NT2/D1 (cell line): ENCODE measurements at regions not wholly inside any gene's neighbourhood (a gene's known extent, or its start where the extent isn't known, plus 50 kb on each side); places are given as distances from the start of the nearest gene placed in this dataset.

Source experiments
- DNase-seq: peaks from one replicate; pipeline ENCODE4 v3.0.0-alpha.2; 2011; ENCODE audit warnings: low read depth, low spot score
- H3K27me3 ChIP-seq: 2 replicates; pipeline ENCODE4 v1.6.0; 2011; ENCODE audit warnings: mild to moderate bottlenecking; ENCODE audit not compliant: insufficient read length, insufficient read depth
- H3K36me3 ChIP-seq: 2 replicates; pipeline ENCODE4 v1.6.1; 2011; ENCODE audit warnings: mild to moderate bottlenecking, low read length, mixed read lengths; ENCODE audit not compliant: insufficient read depth, insufficient read length
- H3K4me1 ChIP-seq: 2 replicates; pipeline ENCODE4 v1.5.1; 2011; ENCODE audit not compliant: insufficient read depth, insufficient read length
- H3K4me3 ChIP-seq: 2 replicates; pipeline ENCODE4 v1.5.1; 2011; ENCODE audit warnings: low read depth; ENCODE audit not compliant: insufficient read length
- H3K9ac ChIP-seq: 2 replicates; pipeline ENCODE4 v1.6.0; 2011; ENCODE audit warnings: low read depth; ENCODE audit not compliant: insufficient read length
- H3K9me3 ChIP-seq: 2 replicates; pipeline ENCODE4 v1.5.1; 2011; ENCODE audit warnings: mild to moderate bottlenecking, low read length; ENCODE audit not compliant: insufficient read depth
- SUZ12 ChIP-seq: IDR thresholded peaks from 2 replicates; pipeline ENCODE4 v1.6.1; 2011; ENCODE audit not compliant: insufficient read length, insufficient read depth; ENCODE audit errors: extremely low read depth
- YY1 ChIP-seq: IDR thresholded peaks from 2 replicates; pipeline ENCODE4 v1.6.1; 2011; ENCODE audit not compliant: insufficient read length, insufficient read depth
- ZNF274 ChIP-seq: IDR thresholded peaks from 2 replicates; pipeline ENCODE4 v1.6.1; 2011; ENCODE audit warnings: mild to moderate bottlenecking, low read depth, low read length

DNA sequence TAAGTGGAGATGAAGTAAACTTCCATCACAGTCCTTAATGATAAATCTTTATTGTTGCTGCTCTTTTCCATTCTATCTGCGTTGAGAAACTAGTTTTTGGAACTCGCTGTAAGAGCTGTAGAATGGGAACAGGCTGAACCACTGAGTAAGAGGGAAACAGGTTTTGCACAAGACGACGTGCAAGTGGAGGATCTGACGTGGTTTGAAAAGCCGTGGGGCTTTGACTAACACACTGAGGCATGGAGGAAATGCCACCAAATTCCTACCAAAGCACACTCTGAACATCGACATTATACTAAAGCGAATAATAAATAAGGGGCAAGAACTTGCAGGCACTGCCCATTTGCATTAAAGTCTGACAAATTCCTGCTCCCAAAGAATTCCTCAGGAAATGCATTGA lies 160.6 kb downstream of the KLF6 start:
- Histone ChIP-seq H3K9ac (no peak overlapping the region), H3K27me3 (no peaks in the 10 kb centered on the region), H3K4me3 (no peak overlapping the region), H3K4me1 (no peaks in the 10 kb centered on the region), H3K9me3 (peaks cover 10% of the 10 kb centered on the region; the same call in 1 of the 2 replicates), H3K36me3 (no peaks in the 10 kb centered on the region)
- no peak for DNase-seq
- TF ChIP-seq ZNF274 (no peak), SUZ12 (no peak), YY1 (no peak)

DNA sequence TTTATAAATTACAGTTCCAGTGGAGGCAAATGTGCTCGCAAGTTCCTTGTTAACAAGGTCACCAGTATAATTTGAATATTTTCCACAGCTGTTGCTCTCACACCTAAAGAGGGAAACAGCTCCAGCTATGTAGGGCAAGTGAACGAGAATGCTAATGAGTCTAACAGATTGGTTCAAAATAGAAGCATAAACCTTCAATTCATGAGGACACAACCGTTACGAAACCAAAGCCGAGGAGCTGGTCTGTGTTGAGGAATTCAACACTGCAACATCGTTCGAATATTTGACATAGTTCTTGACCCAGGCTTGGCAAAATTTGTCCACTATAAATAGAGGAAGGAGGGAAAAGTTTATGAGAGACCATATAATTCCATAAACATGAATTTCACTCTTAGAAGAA lies 161.3 kb downstream of the KLF6 start:
- no peaks in the 10 kb centered on the region for H3K36me3 ChIP-seq
- no peaks in the 10 kb centered on the region for H3K27me3 ChIP-seq
- no peak for DNase-seq
- TF ChIP-seq YY1 (no peak), SUZ12 (no peak), ZNF274 (no peak)
- H3K9ac ChIP-seq = no peak overlapping the region
- no peaks in the 10 kb centered on the region for H3K4me1 ChIP-seq
- H3K4me3 ChIP-seq = no peak overlapping the region
- H3K9me3 ChIP-seq = peaks cover 10% of the 10 kb centered on the region; the same call in 1 of the 2 replicates

DNA sequence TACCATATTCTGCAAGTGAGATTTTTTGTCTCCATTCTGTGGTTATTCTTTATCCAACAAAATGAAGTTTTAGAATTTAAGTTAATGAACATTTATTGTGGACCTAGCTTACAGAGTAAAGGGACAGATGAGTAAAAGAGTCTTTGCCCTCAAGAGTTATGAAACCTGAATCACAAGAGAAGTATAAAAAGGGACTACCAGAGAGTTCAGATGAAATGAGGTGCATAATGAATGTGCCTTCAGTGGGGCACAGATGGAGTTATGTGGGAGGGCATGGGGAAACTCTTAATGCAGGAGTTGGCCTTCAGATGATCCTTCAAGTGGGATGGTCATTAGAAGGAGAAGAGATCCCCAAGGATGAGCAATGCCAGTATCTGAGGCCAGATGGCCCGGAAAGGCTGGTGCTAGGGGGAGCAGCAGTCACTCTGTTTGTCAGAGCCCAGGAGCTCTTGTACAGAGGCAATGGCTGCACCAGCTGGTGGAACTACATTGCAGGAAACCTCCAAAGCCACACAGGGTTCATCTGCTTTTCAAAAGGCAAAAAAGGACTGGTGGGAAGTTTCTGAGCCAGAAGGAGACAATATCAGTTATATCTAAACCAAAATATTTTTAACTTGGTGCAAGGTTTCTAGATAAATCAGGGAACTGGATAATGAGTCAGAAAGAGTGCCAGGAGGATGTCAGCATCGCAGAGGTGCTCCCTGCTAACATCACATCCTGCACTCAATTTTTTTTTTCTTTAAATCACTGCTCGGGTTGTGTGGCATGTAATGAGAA lies 162.0 kb downstream of the KLF6 start:
- Histone ChIP-seq H3K4me1 (no peaks in the 10 kb centered on the region), H3K27me3 (no peaks in the 10 kb centered on the region), H3K36me3 (no peaks in the 10 kb centered on the region), H3K9me3 (peaks cover 11% of the 10 kb centered on the region; the same call in 1 of the 2 replicates), H3K9ac (no peak overlapping the region), H3K4me3 (no peak overlapping the region)
- no peak for TF ChIP-seq YY1
- TF ChIP-seq ZNF274 = no peak
- TF ChIP-seq SUZ12 = no peak
- no peak for DNase-seq

GRCh38 chr10:3622427-3622826 lies 162.6 kb downstream of the KLF6 start:
- peaks cover 17% of the 10 kb centered on the region; the same call in 1 of the 2 replicates for H3K9me3 ChIP-seq
- H3K36me3 ChIP-seq = no peaks in the 10 kb centered on the region
- H3K27me3 ChIP-seq = no peaks in the 10 kb centered on the region
- DNase-seq = no peak
- H3K4me3 ChIP-seq = no peak overlapping the region
- H3K9ac ChIP-seq = no peak overlapping the region
- TF ChIP-seq SUZ12 = no peak
- TF ChIP-seq YY1 = no peak
- TF ChIP-seq ZNF274 = no peak
- H3K4me1 ChIP-seq = no peaks in the 10 kb centered on the region

DNA sequence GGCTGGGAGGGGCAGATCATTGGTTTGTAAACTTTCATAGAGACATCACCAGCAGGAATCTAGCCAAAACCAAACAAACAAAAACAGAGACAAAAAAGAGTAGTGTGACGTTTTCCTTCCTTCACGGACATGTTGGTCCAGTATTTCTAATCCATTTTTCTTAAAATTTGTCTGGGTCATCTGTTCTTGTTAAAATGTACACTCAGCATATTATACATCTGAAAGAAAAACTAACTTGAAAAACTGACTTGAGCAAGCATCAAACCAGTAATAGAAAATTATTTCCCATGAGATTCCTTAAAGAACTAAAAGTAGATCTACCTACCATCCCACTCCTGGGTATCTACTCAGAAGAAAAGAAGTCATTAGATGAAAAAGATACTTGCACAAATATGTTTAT lies 164.2 kb downstream of the KLF6 start:
- no peak for TF ChIP-seq ZNF274
- TF ChIP-seq YY1 = no peak
- TF ChIP-seq SUZ12 = no peak
- no peaks in the 10 kb centered on the region for H3K36me3 ChIP-seq
- no peak for DNase-seq
- no peaks in the 10 kb centered on the region for H3K27me3 ChIP-seq
- H3K4me3 ChIP-seq = no peak overlapping the region
- peaks cover 32% of the 10 kb centered on the region for H3K9me3 ChIP-seq
- no peaks in the 10 kb centered on the region for H3K4me1 ChIP-seq
- no peak overlapping the region for H3K9ac ChIP-seq

DNA sequence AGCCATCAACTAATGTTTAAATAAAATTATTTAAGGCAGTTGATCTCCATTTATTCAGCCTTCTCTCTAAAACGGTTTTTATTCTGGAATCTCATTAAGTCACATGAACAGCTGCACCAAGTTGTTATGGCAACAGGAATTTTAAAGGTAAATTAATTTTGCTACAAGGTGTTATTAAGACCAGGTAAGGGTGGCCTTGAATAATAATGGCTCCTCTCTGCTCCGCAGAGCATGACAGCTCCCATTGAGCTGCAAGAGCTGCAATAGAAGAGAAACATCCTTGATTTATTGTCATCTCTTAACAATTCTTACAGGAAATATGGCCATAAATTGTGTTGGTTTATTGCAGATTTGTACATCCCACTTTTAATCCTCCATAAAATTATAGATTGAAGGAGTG lies 165.8 kb downstream of the KLF6 start:
- TF ChIP-seq ZNF274 (no peak), YY1 (no peak), SUZ12 (no peak)
- no peak overlapping the region for H3K4me3 ChIP-seq
- no peak for DNase-seq
- H3K36me3 ChIP-seq = no peaks in the 10 kb centered on the region
- H3K27me3 ChIP-seq = no peaks in the 10 kb centered on the region
- H3K4me1 ChIP-seq = no peaks in the 10 kb centered on the region
- peaks cover 32% of the 10 kb centered on the region for H3K9me3 ChIP-seq
- no peak overlapping the region for H3K9ac ChIP-seq

DNA sequence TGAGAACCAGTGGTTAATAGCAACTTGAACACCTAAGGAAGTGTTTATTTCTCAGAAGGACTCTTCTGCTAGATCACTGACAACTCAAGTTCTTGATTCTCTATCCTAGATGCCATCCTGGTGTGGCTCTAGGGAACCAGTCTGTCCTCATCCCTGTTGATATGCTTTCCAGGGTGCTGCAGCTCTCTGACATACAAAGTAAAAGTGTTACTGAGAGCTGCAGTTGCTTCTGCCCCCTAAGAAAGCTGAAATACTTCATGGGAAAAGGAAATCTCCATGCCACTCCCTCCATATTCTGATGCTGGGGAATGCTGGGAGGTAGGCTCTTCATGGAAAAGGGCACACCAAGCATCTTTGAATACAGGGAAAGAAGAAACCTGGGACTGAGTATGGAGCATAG lies 168.1 kb downstream of the KLF6 start:
- Histone ChIP-seq H3K4me3 (no peak overlapping the region), H3K4me1 (no peaks in the 10 kb centered on the region), H3K9me3 (peaks cover 37% of the 10 kb centered on the region), H3K36me3 (no peaks in the 10 kb centered on the region), H3K27me3 (no peaks in the 10 kb centered on the region), H3K9ac (no peak overlapping the region)
- no peak for TF ChIP-seq ZNF274
- no peak for TF ChIP-seq SUZ12
- DNase-seq = peak; percentile 6
